ENCODE measurements at regions not wholly inside any gene's neighbourhood (a gene's known extent, or its start where the extent isn't known, plus 50 kb on each side); places are given as distances from the start of the nearest gene placed in this dataset.

DNA sequence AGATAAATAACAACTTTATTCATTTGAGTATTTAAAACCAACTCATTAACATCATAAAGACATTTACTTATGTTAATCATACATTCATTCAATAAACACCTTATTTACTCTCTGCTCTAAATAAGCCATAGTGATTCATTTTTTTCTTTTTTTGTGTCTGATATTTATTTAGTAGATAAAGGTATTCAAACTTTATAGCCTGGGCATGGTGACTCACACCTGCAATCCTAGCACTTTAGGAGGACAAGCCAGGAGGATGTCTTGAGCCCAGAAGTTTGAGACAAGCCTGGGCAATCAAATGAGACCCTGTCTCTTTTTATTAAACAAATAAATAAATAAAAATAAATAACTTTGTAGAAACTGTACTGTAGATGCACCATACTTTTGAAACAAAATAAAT lies 771.3 kb upstream of the PCDH7 start:
- Histone ChIP-seq H3K27ac (no peak overlapping the region), H3K4me3 (no peak overlapping the region), H3K36me3 (replicated peaks in 1 of 2) (no peaks in the 10 kb centered on the region), H3K4me1 (replicated peaks in 1 of 2) (no peaks in the 10 kb centered on the region), H3K27me3 (no peaks in the 10 kb centered on the region), H3K9me3 (replicated peaks in 1 of 3) (peaks cover 0 to 5% (median 0%) of the 10 kb centered on the region in 3 donors)
- no peak for DNase-seq
- TF ChIP-seq POLR2A (IDR thresholded peaks at IDR 0.05): no peak
- TF ChIP-seq, protein P1, sequence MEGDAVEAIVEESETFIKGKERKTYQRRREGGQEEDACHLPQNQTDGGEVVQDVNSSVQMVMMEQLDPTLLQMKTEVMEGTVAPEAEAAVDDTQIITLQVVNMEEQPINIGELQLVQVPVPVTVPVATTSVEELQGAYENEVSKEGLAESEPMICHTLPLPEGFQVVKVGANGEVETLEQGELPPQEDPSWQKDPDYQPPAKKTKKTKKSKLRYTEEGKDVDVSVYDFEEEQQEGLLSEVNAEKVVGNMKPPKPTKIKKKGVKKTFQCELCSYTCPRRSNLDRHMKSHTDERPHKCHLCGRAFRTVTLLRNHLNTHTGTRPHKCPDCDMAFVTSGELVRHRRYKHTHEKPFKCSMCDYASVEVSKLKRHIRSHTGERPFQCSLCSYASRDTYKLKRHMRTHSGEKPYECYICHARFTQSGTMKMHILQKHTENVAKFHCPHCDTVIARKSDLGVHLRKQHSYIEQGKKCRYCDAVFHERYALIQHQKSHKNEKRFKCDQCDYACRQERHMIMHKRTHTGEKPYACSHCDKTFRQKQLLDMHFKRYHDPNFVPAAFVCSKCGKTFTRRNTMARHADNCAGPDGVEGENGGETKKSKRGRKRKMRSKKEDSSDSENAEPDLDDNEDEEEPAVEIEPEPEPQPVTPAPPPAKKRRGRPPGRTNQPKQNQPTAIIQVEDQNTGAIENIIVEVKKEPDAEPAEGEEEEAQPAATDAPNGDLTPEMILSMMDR (IDR thresholded peaks at IDR 0.05): no peak
- intact Hi-C loops (cut with DNase I): no loop called here

DNA sequence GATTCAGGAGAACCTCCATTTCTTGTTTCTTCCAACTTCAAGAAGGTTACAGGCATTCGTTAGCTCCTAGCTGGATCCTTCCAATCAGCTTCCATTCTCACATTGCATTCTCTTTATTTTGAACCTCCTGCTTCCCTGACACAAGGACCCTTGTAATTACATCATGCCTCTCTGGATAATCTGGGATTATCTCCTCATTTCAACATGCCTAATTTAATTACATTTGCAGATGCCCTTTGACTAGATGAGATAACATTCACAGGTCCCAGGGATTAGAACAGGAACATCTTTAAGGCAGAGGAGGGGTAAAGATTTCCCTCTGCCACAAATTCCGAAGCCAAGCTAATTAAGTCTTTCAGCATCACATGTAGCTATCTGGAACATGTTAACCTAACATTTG lies 753.8 kb upstream of the PCDH7 start:
- Histone ChIP-seq H3K27me3 (no peaks in the 10 kb centered on the region), H3K27ac (no peak overlapping the region), H3K9me3 (replicated peaks in 1 of 3) (no peaks in the 10 kb centered on the region), H3K4me3 (no peak overlapping the region), H3K36me3 (replicated peaks in 1 of 2) (no peaks in the 10 kb centered on the region), H3K4me1 (replicated peaks in 1 of 2) (no peaks in the 10 kb centered on the region)
- DNase-seq: no peak
- WGBS, 4 donors: 60 to 77% (median 68%) methylated on average over 2 of the region's 2 CpGs
- intact Hi-C loops (cut with DNase I): no loop called here
- TF ChIP-seq POLR2A (IDR thresholded peaks at IDR 0.05): no peak
- TF ChIP-seq, protein P1 (IDR thresholded peaks at IDR 0.05): no peak

DNA sequence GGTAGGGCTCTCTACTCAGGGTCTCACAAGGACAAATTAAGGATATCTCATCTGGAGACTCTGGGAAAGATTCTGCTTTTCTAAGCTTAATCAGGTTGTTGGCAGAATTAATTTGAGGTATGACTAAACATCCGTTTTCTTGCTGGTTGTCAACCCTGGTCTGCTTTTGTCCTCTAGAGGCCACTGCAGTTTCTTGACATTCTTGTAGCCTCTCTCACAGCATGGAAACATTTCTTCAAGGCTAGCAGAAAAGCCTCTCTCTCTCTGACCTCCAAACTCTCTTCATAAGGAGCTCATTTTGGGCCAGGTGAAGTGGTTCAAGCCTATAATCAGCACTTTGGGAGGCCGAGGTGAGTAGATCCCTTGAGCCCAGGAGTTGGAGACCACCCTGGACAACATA lies 749.5 kb upstream of the PCDH7 start:
- TF ChIP-seq POLR2A (IDR thresholded peaks at IDR 0.05): no peak
- TF ChIP-seq, protein P1 (IDR thresholded peaks at IDR 0.05): no peak
- WGBS, 4 donors: 51 to 61% (median 58%) methylated on average over 2 of the region's 2 CpGs
- H3K27me3 ChIP-seq: no peaks in the 10 kb centered on the region
- no peak overlapping the region for H3K27ac ChIP-seq
- no peaks in the 10 kb centered on the region for H3K4me1 ChIP-seq (replicated peaks in 1 of 2)
- no peak for DNase-seq
- H3K4me3 ChIP-seq: no peak overlapping the region
- no peaks in the 10 kb centered on the region for H3K36me3 ChIP-seq (replicated peaks in 1 of 2)
- H3K9me3 ChIP-seq (replicated peaks in 1 of 3): no peaks in the 10 kb centered on the region
- intact Hi-C loops (cut with DNase I): no loop called here

DNA sequence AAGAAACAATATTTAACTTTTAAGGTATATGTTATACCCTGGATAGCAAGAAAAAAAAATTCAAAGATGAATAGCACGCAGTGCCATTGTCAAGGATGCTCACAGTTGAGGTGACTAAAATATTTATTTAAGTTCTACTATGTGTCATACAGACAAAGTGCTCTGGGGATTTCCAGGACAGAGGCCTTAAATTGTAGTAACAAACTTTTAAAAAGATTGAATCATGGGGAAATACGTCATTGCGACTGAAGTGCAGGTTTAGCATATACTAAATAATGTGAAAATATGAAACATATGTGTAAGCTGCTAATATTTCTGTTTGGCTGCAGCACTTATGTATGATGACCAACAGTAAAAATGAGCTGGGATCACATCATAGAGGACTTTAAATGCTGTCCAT lies 748.0 kb upstream of the PCDH7 start:
- TF ChIP-seq, protein P1 (IDR thresholded peaks at IDR 0.05): no peak
- TF ChIP-seq POLR2A (IDR thresholded peaks at IDR 0.05): no peak
- H3K27ac ChIP-seq: no peak overlapping the region
- no peak overlapping the region for H3K4me3 ChIP-seq
- H3K36me3 ChIP-seq (replicated peaks in 1 of 2): no peaks in the 10 kb centered on the region
- H3K27me3 ChIP-seq: no peaks in the 10 kb centered on the region
- no peak for DNase-seq
- no peaks in the 10 kb centered on the region for H3K4me1 ChIP-seq (replicated peaks in 1 of 2)
- intact Hi-C loops (cut with DNase I): no loop called here
- WGBS, 4 donors: 84 to 87% (median 85%) methylated on average over 3 of the region's 3 CpGs
- H3K9me3 ChIP-seq (replicated peaks in 1 of 3): no peaks in the 10 kb centered on the region

Measured in adrenal gland (tissue), 9 donors.